ENCODE measurements at regions not wholly inside any gene's neighbourhood (a gene's known extent, or its start where the extent isn't known, plus 50 kb on each side); places are given as distances from the start of the nearest gene placed in this dataset.

- no peak for DNase-seq
- Histone ChIP-seq H3K27me3 (ENCODE audit: control insufficient read depth in 2 of 2, insufficient read depth in 2 of 2, low read length in 2 of 2) (no peaks in the 10 kb centered on the region), H3K79me2 (ENCODE audit: insufficient read depth, low read length) (no peaks in the 10 kb centered on the region), H3K9ac (ENCODE audit: insufficient read depth, low read length, poor library complexity, severe bottlenecking) (no peak overlapping the region), H4K20me1 (ENCODE audit: insufficient read depth, low read length) (no peaks in the 10 kb centered on the region), H3K36me3 (replicated peaks in 1 of 2; ENCODE audit: control insufficient read depth in 1 of 2, insufficient read depth in 2 of 2, low read length in 2 of 2) (no peaks in the 10 kb centered on the region), H2AFZ (ENCODE audit: insufficient read depth, low read depth, low read length, poor library complexity, severe bottlenecking) (no peak overlapping the region), H3K9me3 (replicated peaks in 1 of 2; ENCODE audit: control insufficient read depth in 1 of 2, insufficient read depth in 1 of 2, low read length in 2 of 2) (no peaks in the 10 kb centered on the region), H3K4me3 (replicated peaks in 1 of 3; ENCODE audit: low read depth in 2 of 3, low read length in 3 of 3) (no peak overlapping the region), H3K4me2 (replicated peaks; ENCODE audit: extremely low read depth, low read length, poor library complexity, severe bottlenecking) (no peak overlapping the region), H3K27ac (ENCODE audit: low read depth in 1 of 2, low read length in 2 of 2) (no peak overlapping the region), H3K4me1 (ENCODE audit: control insufficient read depth in 1 of 2, insufficient read depth in 2 of 2, low read length in 2 of 2) (no peaks in the 10 kb centered on the region)
- Mint-ChIP-seq H3K36me3 (no peaks in the 10 kb centered on the region), H3K27me3 (ENCODE audit: low read depth in 3 of 3) (peaks cover 0 to 2% (median 2%) of the 10 kb centered on the region in 3 donors), H3K4me3 (no peak overlapping the region), H3K4me1 (no peaks in the 10 kb centered on the region), H3K9me3 (peaks cover 0 to 6% (median 4%) of the 10 kb centered on the region in 7 donors), H3K27ac (no peak overlapping the region)
- TF ChIP-seq CTCF (IDR thresholded peaks at IDR 0.05): no peak
- intact Hi-C loops (cut with micrococcal nuclease): no loop called here
Measured at GRCh38 chr14:46147452-46147851, 504.1 kb downstream of the RPL10L start.

- Histone ChIP-seq H3K27ac (ENCODE audit: low read depth in 1 of 2, low read length in 2 of 2) (no peak overlapping the region), H3K4me3 (replicated peaks in 1 of 3; ENCODE audit: low read depth in 2 of 3, low read length in 3 of 3) (no peak overlapping the region), H2AFZ (ENCODE audit: insufficient read depth, low read depth, low read length, poor library complexity, severe bottlenecking) (no peak overlapping the region), H3K36me3 (replicated peaks in 1 of 2; ENCODE audit: control insufficient read depth in 1 of 2, insufficient read depth in 2 of 2, low read length in 2 of 2) (no peaks in the 10 kb centered on the region), H3K79me2 (ENCODE audit: insufficient read depth, low read length) (no peaks in the 10 kb centered on the region), H3K27me3 (ENCODE audit: control insufficient read depth in 2 of 2, insufficient read depth in 2 of 2, low read length in 2 of 2) (no peaks in the 10 kb centered on the region), H4K20me1 (ENCODE audit: insufficient read depth, low read length) (no peaks in the 10 kb centered on the region), H3K9ac (ENCODE audit: insufficient read depth, low read length, poor library complexity, severe bottlenecking) (no peak overlapping the region), H3K9me3 (replicated peaks in 1 of 2; ENCODE audit: control insufficient read depth in 1 of 2, insufficient read depth in 1 of 2, low read length in 2 of 2) (no peaks in the 10 kb centered on the region), H3K4me1 (ENCODE audit: control insufficient read depth in 1 of 2, insufficient read depth in 2 of 2, low read length in 2 of 2) (no peaks in the 10 kb centered on the region), H3K4me2 (replicated peaks; ENCODE audit: extremely low read depth, low read length, poor library complexity, severe bottlenecking) (no peak overlapping the region)
- no peak overlapping the region for H3K4me3 Mint-ChIP-seq
- H3K9me3 Mint-ChIP-seq: peaks cover 0 to 6% (median 4%) of the 10 kb centered on the region in 7 donors
- DNase-seq: no peak
- H3K27me3 Mint-ChIP-seq (ENCODE audit: low read depth in 3 of 3): peaks cover 0 to 2% (median 2%) of the 10 kb centered on the region in 3 donors
- WGBS (ENCODE audit: insufficient coverage): no CpG with 5 or more reads among the region's 1 CpG
- H3K4me1 Mint-ChIP-seq: no peaks in the 10 kb centered on the region
- TF ChIP-seq CTCF (IDR thresholded peaks at IDR 0.05): no peak
- intact Hi-C loops (cut with micrococcal nuclease): no loop called here
- H3K27ac Mint-ChIP-seq: no peak overlapping the region
- H3K36me3 Mint-ChIP-seq: no peaks in the 10 kb centered on the region
Measured at GRCh38 chr14:46147024-46147423, 504.6 kb downstream of the RPL10L start.

Measured in CD14-positive monocyte (primary cell).